ENCODE measurements at regions not wholly inside any gene's neighbourhood (a gene's known extent, or its start where the extent isn't known, plus 50 kb on each side); places are given as distances from the start of the nearest gene placed in this dataset.

GRCh38 chr3:20462226-20462625 lies 276.2 kb upstream of the SGO1 start:
- TF ChIP-seq EZH2phosphoT487 (IDR thresholded peaks at IDR 0.05; ENCODE audit: borderline replicate concordance) (no peak), CTCF (conservative IDR thresholded peaks at IDR 0.05; ENCODE audit: low read length) (no peak)
- Histone ChIP-seq H4K20me1 (ENCODE audit: insufficient read depth, low read length, poor library complexity, severe bottlenecking) (no peaks in the 10 kb centered on the region), H3K9me2 (replicated peaks; ENCODE audit: low read depth, low read length) (no peaks in the 10 kb centered on the region), H3K4me3 (ENCODE audit: low read length, poor library complexity, severe bottlenecking) (no peak overlapping the region), H3K9ac (ENCODE audit: low read depth, low read length, poor library complexity, severe bottlenecking) (no peak overlapping the region), H3K4me2 (ENCODE audit: low read depth, low read length, poor library complexity, severe bottlenecking) (no peak overlapping the region), H2AFZ (ENCODE audit: low read length) (no peak overlapping the region), H3K36me3 (ENCODE audit: insufficient read depth, low read length) (no peaks in the 10 kb centered on the region), H3K27me3 (ENCODE audit: insufficient read depth, low read length, poor library complexity, severe bottlenecking) (no peaks in the 10 kb centered on the region), H3K4me1 (ENCODE audit: insufficient read depth, low read length, poor library complexity, severe bottlenecking) (no peaks in the 10 kb centered on the region), H3F3A (ENCODE audit: low read depth) (no peaks in the 10 kb centered on the region), H3K79me2 (ENCODE audit: insufficient read depth, low read length) (no peaks in the 10 kb centered on the region), H3K9me3 (ENCODE audit: insufficient read depth, low read depth, low read length) (no peaks in the 10 kb centered on the region)

GRCh38 chr3:20458994-20459716 lies 273.1 kb upstream of the SGO1 start:
- Histone ChIP-seq H3K4me1 (ENCODE audit: insufficient read depth, low read length, poor library complexity, severe bottlenecking) (no peaks in the 10 kb centered on the region), H3K36me3 (ENCODE audit: insufficient read depth, low read length) (no peaks in the 10 kb centered on the region), H3K79me2 (ENCODE audit: insufficient read depth, low read length) (no peaks in the 10 kb centered on the region), H2AFZ (ENCODE audit: low read length) (no peak overlapping the region), H3K4me3 (ENCODE audit: low read length, poor library complexity, severe bottlenecking) (no peak overlapping the region), H3F3A (ENCODE audit: low read depth) (no peaks in the 10 kb centered on the region), H3K27me3 (ENCODE audit: insufficient read depth, low read length, poor library complexity, severe bottlenecking) (no peaks in the 10 kb centered on the region), H3K9me3 (ENCODE audit: insufficient read depth, low read depth, low read length) (no peaks in the 10 kb centered on the region), H3K9me2 (replicated peaks; ENCODE audit: low read depth, low read length) (no peaks in the 10 kb centered on the region), H3K4me2 (ENCODE audit: low read depth, low read length, poor library complexity, severe bottlenecking) (no peak overlapping the region), H3K9ac (ENCODE audit: low read depth, low read length, poor library complexity, severe bottlenecking) (no peak overlapping the region), H4K20me1 (ENCODE audit: insufficient read depth, low read length, poor library complexity, severe bottlenecking) (no peaks in the 10 kb centered on the region)
- TF ChIP-seq CTCF (conservative IDR thresholded peaks at IDR 0.05; ENCODE audit: low read length): no peak
- no peak for TF ChIP-seq EZH2phosphoT487 (IDR thresholded peaks at IDR 0.05; ENCODE audit: borderline replicate concordance)

- no peaks in the 10 kb centered on the region for H3K9me2 ChIP-seq (replicated peaks; ENCODE audit: low read depth, low read length)
- no peaks in the 10 kb centered on the region for H3K4me1 ChIP-seq (ENCODE audit: insufficient read depth, low read length, poor library complexity, severe bottlenecking)
- H3K9me3 ChIP-seq (ENCODE audit: insufficient read depth, low read depth, low read length): no peaks in the 10 kb centered on the region
- H4K20me1 ChIP-seq (ENCODE audit: insufficient read depth, low read length, poor library complexity, severe bottlenecking): no peaks in the 10 kb centered on the region
- H3K36me3 ChIP-seq (ENCODE audit: insufficient read depth, low read length): no peaks in the 10 kb centered on the region
- no peaks in the 10 kb centered on the region for H3F3A ChIP-seq (ENCODE audit: low read depth)
- H3K27me3 ChIP-seq (ENCODE audit: insufficient read depth, low read length, poor library complexity, severe bottlenecking): no peaks in the 10 kb centered on the region
- no peak overlapping the region for H2AFZ ChIP-seq (ENCODE audit: low read length)
- no peak overlapping the region for H3K4me2 ChIP-seq (ENCODE audit: low read depth, low read length, poor library complexity, severe bottlenecking)
- H3K79me2 ChIP-seq (ENCODE audit: insufficient read depth, low read length): no peaks in the 10 kb centered on the region
- no peak overlapping the region for H3K9ac ChIP-seq (ENCODE audit: low read depth, low read length, poor library complexity, severe bottlenecking)
- H3K4me3 ChIP-seq (ENCODE audit: low read length, poor library complexity, severe bottlenecking): no peak overlapping the region
- no peak for TF ChIP-seq EZH2phosphoT487 (IDR thresholded peaks at IDR 0.05; ENCODE audit: borderline replicate concordance)
- no peak for TF ChIP-seq CTCF (conservative IDR thresholded peaks at IDR 0.05; ENCODE audit: low read length)
Measured at GRCh38 chr3:20456511-20456910, 270.5 kb upstream of the SGO1 start.

Data from Loucy (cell line).